HFFc6 (cell line): ENCODE measurements at regions not wholly inside any gene's neighbourhood (a gene's known extent, or its start where the extent isn't known, plus 50 kb on each side); places are given as distances from the start of the nearest gene placed in this dataset.

ENCODE experiments used
- DNase-seq: peaks from one replicate; pipeline ENCODE4 v3.0.0-alpha.2; 2018
- H3K27ac Mint-ChIP-seq: 2 replicates; pipeline ENCODE4 v1.8.0; 2020; ENCODE audit warnings: mild to moderate bottlenecking, mixed read lengths
- H3K27me3 Mint-ChIP-seq: 2 replicates; pipeline ENCODE4 v1.8.0; 2021; ENCODE audit warnings: mild to moderate bottlenecking, moderate library complexity, mixed read lengths; ENCODE audit not compliant: insufficient read depth
- H3K36me3 Mint-ChIP-seq: 2 replicates; pipeline ENCODE4 v1.8.0; 2021; ENCODE audit warnings: low read depth, mixed read lengths
- H3K4me1 Mint-ChIP-seq: 2 replicates; pipeline ENCODE4 v1.8.0; 2020; ENCODE audit warnings: low read depth, mixed read lengths
- H3K4me3 Mint-ChIP-seq: 2 replicates; pipeline ENCODE4 v1.8.0; 2020; ENCODE audit warnings: mild to moderate bottlenecking, moderate library complexity, mixed read lengths
- H3K9me3 Mint-ChIP-seq: 2 replicates; pipeline ENCODE4 v1.8.0; 2020; ENCODE audit warnings: mild to moderate bottlenecking, mixed read lengths
- TF ChIP-seq, protein P1 (sequence below): fragments of 200-600 bp; sonication (generic); IDR thresholded peaks from 2 replicates; pipeline ENCODE4 v1.5.0; 2021; ENCODE audit warnings: antibody characterized with exemption, mild to moderate bottlenecking

DNA sequence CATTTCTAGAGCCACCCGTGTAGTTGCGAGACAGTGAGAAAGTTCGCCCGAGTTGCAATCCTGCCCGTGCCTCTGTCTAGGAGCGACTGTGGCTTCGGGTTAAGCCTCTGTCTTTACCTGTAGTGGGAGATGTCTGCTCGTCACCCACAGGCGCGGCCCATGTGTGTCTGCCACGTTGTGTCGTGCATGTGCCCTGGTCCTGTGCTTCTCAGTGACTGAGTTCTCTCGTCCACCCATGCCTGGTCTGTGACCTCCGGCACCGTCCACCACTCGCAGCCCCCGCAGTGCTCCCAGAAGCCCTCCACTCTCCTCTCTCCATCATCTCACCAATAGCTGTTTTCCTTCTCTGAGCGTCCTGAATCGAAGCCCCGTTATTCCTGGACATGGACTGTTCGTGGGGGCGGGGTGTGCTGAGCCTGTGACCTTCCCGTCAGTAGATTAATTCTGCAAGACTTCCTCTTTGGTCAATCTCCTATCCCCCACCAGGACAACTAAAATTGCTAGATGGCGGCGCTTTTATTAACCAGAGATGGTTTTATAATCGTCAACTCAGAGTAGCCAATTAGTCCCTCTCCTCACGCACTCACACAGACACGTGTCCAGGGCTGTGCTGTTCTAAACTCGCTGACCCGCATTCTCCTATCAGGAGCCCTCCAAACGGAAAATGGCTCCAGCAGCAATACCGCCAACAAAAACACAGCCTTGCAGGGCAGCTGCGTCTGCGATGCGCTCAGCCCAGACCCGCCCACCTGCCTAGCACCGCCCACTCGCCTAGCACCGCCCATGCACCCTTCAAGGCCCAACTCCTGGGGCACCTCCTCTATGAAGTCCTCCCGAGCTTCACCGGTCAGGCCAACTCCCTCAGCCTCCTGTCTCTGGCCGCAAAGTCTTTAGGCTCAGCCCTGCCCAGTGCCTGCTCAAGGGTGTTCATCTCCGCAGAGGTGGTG lies 119.4 kb downstream of the TWIST2 start:
- H3K27me3 Mint-ChIP-seq, result peaks cover 7% of the 10 kb centered on the region
- H3K36me3 Mint-ChIP-seq, result no peaks in the 10 kb centered on the region
- peaks cover 23% of the 10 kb centered on the region for H3K4me1 Mint-ChIP-seq
- no peak for DNase-seq
- H3K27ac Mint-ChIP-seq, result no peak overlapping the region
- no peak overlapping the region for H3K4me3 Mint-ChIP-seq
- TF ChIP-seq, protein P1, sequence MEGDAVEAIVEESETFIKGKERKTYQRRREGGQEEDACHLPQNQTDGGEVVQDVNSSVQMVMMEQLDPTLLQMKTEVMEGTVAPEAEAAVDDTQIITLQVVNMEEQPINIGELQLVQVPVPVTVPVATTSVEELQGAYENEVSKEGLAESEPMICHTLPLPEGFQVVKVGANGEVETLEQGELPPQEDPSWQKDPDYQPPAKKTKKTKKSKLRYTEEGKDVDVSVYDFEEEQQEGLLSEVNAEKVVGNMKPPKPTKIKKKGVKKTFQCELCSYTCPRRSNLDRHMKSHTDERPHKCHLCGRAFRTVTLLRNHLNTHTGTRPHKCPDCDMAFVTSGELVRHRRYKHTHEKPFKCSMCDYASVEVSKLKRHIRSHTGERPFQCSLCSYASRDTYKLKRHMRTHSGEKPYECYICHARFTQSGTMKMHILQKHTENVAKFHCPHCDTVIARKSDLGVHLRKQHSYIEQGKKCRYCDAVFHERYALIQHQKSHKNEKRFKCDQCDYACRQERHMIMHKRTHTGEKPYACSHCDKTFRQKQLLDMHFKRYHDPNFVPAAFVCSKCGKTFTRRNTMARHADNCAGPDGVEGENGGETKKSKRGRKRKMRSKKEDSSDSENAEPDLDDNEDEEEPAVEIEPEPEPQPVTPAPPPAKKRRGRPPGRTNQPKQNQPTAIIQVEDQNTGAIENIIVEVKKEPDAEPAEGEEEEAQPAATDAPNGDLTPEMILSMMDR, result no peak
- H3K9me3 Mint-ChIP-seq, result no peaks in the 10 kb centered on the region

- H3K36me3 Mint-ChIP-seq, result no peaks in the 10 kb centered on the region
- TF ChIP-seq, protein P1, result no peak
- no peak overlapping the region for H3K27ac Mint-ChIP-seq
- peaks cover 7% of the 10 kb centered on the region for H3K27me3 Mint-ChIP-seq
- H3K4me3 Mint-ChIP-seq, result no peak overlapping the region
- H3K4me1 Mint-ChIP-seq, result peaks cover 26% of the 10 kb centered on the region
- H3K9me3 Mint-ChIP-seq, result no peaks in the 10 kb centered on the region
- DNase-seq, result no peak
Measured at GRCh38 chr2:238967978-238968360, 120.1 kb downstream of the TWIST2 start.

DNA sequence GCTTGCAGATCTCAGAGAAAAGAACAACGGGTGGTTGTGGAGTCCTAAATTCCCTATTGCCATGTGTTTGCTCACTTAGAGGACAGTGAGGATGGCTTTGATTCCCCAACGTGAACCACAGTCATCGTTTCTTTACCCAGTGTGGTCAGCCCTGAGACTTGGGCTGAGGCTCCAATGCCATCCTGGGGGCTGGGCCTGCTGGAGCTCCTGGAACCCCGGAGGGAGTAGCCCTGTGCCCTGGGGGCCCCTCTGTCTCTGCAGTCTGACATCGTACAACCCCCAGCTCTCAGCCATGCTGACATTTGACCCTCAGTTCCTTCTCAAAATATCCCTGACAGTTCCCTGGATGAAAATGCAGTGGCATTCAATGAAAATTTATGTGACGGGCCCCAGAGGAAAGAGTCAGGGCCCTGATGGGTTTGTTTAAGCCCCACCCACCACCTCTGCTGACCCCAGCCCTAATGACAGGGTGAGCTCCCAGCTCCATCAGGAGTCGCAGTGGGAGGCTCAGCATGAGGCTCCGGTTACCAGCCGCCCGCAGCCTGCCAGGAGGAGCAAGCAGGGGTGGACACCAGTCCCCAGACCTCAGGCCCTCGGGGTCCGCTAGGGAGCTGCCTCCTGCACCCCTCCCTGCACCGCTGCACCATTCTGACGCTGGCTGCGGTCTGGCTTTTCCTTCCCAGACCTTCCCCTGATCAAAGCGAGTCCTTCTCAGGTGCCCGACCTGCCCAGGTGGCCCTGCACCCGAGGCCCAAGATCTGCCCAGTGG lies 120.9 kb downstream of the TWIST2 start:
- Mint-ChIP-seq H3K27me3 (peaks cover 7% of the 10 kb centered on the region), H3K36me3 (no peaks in the 10 kb centered on the region), H3K9me3 (no peaks in the 10 kb centered on the region), H3K4me1 (peaks cover 29% of the 10 kb centered on the region), H3K27ac (no peak overlapping the region), H3K4me3 (no peak overlapping the region)
- DNase-seq, result no peak
- TF ChIP-seq, protein P1, result no peak

- Mint-ChIP-seq H3K36me3 (no peaks in the 10 kb centered on the region), H3K27me3 (peaks cover 5% of the 10 kb centered on the region), H3K27ac (no peak overlapping the region), H3K4me1 (peaks cover 40% of the 10 kb centered on the region), H3K9me3 (no peaks in the 10 kb centered on the region), H3K4me3 (no peak overlapping the region)
- DNase-seq, result no peak
- TF ChIP-seq, protein P1, result no peak
Measured at GRCh38 chr2:238969857-238970256, 122.0 kb downstream of the TWIST2 start.

DNA sequence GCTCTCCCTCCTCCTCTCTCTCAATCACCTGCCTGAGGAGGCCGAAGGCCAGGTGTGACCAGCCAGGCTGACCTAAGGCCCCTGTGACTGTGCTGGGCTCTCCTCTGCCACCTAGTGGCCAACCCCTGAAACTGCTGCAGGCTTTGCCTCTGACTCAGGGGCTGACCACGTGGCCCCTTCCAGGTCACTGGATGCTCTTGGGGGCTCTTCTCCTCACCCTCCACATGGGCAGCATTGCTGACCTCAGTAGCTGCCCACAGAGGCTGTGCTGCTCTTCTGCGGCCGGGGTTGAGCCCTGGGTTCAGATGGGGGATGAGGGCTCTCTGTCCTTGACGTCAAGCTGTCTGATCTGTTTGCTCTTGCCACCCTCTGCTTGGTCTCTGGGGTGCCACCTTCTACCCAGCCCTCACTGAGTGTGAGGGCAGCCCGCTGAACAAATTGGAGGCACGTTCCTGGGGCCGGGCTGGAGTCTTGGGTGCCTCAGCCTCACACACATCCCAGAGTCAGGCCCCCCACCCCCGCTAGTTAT lies 122.7 kb downstream of the TWIST2 start:
- H3K36me3 Mint-ChIP-seq, result no peaks in the 10 kb centered on the region; the same call in 1 of the 2 replicates
- H3K4me3 Mint-ChIP-seq, result no peak overlapping the region
- H3K27ac Mint-ChIP-seq, result 0 out of 2 replicates have a peak overlapping the region, but pooled peaks have one; percentile 5
- TF ChIP-seq, protein P1, result peak; percentile 100
- DNase-seq, result peak; percentile 43
- H3K27me3 Mint-ChIP-seq, result peaks cover 3% of the 10 kb centered on the region
- no peaks in the 10 kb centered on the region for H3K9me3 Mint-ChIP-seq
- peaks cover 47% of the 10 kb centered on the region for H3K4me1 Mint-ChIP-seq
